Muscle of arm (tissue), 1 donor: ENCODE measurements at regions not wholly inside any gene's neighbourhood (a gene's known extent, or its start where the extent isn't known, plus 50 kb on each side); places are given as distances from the start of the nearest gene placed in this dataset.
"Not testable (repeated sequence)": the region's sequence is repeated elsewhere in the genome, so short reads cannot be mapped to it uniquely, and the experiment has no call there.

Source experiments
- DNase-seq: peaks from one replicate; pipeline ENCODE4 v3.0.0-alpha.2; 2013

DNA sequence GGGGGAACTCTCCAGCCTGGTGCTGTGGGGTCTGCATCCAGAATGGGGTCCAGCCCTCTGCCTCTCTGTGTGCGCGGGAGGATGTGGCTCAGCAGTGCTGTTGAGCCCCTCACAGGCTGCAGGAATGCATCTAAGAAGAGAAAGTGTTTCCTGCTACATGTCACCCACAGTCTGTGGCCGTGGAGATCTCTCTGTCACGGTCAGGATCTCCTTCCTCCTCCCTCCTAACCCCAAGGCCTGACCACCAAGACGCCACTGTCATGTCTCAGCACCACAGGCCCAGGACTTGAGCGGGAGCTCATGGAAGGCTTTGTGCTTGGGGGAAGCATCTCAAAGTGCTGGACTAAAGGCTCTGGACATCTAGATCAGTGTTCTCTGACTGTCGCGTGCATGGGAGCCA is 90.1 kb downstream of the SREK1 start:
- no peak for DNase-seq

DNA sequence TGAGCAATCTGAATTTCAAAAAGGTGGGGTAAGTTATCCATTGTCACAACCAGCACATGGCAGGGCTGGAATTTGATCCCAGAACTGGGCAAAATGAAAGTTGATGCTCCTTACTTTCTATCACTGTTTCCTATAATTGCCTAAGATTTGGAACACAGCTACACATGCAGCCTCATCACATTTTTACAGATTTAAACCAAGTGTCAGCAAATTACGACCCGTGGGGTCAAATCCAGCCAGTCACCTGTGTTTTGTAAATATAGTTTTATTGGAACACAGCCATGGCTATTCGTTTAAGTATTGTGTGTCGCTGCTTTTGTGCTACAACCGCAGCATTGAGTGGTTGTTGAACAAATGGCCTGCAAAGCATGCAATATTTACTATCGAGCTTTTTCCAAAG is 94.3 kb downstream of the SREK1 start:
- DNase-seq: no peak

DNA sequence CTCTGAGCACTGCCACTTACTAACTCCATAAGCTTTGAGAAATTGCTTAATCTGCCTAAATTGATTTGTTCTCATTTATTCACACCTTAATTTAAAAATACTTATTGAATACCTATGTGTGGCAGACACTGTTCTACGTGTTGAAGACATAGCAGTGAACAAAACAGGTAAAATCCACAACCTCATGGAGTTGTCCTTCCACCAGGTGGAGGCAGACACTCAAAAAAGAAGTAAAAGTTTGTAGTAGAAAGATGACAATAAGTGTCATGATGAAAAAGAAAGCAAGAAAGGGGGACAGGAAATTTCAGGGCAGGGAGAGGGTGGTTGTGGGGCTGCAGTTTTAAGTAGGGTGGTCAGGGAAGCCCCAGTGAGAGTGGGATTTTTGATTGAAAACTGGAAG is 94.9 kb downstream of the SREK1 start:
- no peak for DNase-seq

DNA sequence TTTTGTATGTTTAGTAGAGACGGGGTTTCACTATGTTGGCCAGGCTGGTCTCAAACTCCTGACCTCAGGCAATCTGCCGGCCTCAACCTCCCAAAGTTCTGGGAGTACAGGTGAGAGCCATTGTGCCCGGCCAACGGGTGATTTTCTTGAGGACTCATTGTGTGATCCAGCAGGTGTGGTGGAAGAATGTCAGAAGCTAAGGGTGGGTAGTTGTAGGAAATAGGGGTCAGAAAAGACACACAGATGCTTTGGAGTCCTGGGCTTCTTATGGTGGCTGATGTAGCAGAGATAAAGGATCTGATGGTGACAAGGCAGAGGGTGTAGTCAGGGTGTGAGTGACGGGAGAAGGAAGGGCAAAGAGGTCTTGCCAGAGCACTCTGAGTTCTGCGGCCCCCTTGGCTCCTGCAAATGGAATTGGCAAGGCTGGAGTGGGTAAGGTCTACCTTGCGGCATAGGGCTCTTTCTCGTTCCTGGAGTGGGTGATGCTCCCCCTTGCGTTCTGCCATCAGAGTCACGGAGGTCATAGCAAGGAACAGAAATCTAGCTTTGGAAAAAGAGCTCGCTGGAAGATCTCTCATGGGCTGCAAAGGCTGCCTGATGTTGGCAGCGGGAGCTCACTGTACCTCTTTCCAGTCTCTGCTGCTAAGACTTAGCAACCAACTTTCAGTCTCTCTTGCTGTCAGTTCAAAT is 97.2 kb downstream of the SREK1 start:
- no peak for DNase-seq

DNA sequence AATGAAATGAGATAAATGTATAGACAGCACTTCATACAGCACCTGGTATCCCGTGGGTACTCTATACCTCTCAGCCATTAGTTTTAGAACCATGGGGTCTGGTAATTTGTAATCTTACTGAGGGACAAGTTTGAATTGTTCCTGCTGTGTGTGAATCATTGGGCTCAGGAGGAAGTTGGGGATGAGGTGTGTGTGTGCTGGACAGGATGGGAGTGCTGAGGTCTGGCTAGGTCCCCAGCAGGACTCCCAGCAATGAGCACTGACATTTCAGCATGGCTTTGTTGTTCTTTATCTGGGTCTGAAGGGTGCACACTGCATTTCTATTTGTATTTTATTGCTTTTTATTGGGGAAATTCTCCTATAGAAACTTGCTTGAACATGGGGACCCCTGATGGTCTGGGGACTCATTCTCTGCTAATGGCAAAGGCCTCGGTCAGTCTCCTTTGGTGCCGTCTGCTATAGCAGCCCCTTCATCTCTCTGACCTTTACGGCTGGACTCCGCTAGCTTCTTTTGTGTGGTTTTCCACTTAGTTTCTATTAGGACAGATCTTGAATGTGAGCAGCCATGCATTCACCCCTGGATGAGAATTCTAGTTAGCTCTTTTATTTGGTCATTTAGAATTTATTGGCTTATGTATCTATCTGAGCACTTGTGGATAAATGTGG is 98.1 kb downstream of the SREK1 start:
- DNase-seq: no peak

DNA sequence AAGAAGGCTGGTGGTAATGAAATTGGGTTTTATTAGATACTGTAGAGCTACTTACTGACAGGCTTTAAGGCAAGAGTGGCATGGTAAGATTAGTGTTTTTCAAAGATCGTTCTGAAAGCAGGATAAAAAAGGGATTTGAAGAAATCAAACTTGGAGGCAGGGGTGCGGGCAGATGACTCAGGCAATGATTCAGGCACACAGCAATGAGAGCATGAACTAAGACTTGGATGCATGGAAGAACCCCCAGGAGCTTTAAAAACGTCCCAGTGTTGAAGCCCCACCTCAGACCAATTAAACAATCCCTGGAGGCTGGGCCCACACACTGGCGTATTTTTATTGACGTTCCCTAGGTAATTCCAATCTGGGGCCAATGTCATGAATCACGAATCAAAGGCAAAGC is 102.5 kb downstream of the SREK1 start:
- no peak for DNase-seq

DNA sequence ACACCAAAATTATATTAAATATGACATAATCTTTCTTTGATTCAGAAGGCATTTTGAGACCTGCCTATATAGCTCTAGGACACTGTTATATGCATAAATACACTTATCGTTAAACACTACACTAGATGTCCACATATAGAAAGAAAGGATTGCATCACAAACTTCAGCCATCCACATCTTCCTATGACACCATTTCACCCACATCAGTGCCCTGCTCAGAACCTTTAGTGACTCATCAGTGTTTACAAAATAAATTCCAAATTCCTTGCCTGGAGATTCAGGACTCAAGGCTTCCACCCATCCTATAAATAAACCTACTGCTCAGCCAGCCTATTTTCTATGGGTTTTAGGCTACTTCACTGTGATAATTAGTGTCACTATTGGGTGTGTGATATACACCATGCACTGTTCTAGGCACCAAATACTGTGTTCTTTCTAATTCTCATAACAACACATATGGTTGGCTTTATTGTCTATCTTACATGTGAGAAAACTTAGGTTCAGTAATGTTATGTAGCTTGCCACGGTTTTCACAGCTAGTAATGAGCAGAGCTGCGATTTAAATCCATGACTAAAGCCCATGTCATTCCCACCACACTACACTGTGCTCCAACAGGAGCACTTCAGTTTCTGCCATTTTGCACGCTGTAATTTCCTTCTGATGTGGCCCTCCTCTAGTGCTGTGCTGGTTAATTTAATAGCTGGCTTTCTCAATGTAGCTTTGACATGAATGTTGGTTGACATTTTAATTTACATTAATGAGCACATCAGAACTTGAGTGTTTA is 103.3 kb downstream of the SREK1 start:
- DNase-seq: no peak

DNA sequence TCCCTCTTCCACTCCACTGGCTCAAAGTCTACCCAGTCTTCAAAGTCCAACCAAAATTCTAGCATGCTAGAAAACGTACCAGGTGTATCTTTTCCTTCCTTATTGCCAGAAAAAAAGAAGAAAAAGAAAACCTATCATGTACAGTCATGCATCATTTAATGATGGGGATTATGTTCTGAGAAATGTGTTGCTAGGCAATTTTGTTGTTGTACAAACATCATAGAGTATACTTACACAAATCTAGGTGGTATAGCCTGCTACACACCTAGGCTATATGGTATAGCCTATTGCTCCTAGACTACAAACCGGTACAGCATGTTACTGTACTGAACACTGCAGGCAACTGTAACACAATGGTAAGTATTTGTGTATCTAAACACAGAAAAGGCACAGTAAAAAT is 104.8 kb downstream of the SREK1 start:
- DNase-seq: no peak

DNA sequence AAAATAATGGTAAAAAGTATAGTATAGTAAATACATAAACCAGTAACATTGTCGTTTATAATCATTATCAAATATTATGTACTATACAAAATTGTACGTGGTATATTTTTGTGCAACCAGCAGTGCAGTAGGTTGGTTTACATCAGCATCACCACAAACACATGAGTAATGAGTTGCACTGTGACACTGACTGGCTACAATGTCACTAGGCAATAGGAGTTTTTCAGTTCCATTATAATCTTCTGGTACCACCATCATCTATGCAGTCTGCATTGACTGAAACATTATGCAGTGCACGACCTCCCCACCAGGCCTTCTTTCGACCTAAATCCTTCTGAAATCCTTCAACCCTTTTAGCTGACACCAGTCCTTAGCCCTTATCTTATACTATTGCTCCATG is 105.8 kb downstream of the SREK1 start:
- DNase-seq: no peak

DNA sequence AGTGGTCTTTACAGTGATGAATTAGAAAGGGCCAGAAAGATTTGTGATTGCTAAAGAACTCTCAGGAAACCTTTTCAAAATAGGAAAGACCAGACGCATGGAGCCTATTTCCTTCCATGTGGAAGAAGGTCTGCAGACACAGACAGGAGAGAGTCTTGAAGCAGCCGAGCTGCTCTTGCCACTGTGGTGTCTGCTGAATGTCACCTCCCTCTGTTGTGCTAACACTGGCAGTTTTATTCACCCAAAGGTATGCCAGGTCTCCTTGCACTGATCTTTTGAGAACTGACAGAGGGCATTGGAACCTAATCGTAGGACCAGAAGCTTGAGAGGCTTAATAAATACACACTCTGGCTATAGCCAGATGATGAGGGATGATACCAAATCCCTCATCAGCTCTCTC is 108.7 kb downstream of the SREK1 start:
- no peak for DNase-seq

DNA sequence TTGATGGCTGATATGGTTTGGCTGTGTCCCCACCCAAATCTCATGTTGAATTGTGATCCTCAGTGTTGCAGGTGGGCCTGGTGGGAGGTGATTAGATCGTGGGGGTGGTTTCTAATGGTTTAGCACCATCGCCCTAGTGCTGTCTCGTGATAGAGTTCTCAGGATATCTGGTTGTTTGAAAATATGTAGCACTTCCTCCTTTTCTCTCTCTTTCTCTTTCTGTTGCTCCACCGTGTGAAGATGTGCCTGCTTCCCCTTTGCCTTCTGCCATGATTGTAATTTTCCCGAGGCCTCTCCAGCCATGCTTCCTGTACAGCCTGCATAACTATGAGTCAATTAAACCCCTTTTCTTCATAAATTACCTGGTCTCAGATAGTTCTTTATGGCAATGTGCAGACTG is 111.6 kb downstream of the SREK1 start:
- DNase-seq: no peak

DNA sequence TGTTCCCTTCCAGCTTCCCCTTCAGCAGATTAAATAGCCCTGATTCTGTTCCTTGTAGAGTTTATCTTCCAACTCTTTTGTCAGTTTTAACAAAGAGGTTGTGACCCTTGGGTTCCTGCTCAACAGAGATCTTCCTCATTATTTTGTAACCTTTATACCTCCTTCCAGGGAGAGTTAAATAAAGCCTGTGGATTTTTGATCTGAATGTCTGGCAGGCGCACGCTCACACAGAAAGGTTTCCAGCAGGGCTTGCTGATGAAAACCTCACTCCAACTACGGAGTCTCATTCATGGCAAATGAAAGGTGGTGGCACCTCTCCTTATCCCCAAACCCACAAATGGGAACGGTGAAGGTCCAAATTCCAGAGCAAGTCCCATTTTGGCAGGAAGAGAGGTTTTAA is 129.0 kb downstream of the SREK1 start:
- no peak for DNase-seq

DNA sequence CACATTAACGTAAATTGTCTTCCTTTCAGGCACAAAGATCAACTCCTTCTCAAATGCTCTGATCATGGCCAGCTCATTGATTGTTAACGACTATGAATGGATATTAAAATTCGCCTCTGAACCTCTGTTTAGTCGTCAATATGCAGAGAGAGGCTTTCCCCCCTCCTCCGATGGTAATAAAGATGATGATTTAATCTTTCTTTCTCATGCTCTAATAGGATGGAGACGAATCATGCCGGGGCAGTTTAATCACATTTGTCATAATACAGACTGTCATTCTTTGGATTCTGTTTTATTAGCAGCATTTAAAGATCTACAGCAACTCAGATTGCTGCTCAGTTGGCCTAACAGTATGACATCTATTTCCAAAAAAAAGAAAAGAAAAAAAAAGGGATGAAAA is 132.9 kb downstream of the SREK1 start:
- no peak for DNase-seq

DNA sequence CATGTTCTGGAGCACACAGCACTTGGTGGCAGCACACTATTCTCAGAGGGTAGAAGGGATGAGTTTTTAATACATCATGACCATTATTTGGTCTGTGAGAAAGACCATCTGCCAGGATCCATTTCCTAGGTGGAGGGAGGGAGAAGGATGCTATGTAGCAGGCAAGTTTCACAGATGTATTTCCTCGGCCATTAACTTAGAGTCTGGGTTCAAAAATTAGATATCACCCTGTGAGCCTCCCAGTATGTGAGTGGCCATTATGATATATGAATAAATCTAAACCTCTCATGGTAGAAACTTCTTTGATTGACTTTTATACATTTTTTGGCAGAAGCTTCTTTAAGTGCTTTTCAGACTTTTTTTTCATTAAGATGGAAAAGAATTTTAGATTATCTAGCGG is 133.9 kb downstream of the SREK1 start:
- no peak for DNase-seq

DNA sequence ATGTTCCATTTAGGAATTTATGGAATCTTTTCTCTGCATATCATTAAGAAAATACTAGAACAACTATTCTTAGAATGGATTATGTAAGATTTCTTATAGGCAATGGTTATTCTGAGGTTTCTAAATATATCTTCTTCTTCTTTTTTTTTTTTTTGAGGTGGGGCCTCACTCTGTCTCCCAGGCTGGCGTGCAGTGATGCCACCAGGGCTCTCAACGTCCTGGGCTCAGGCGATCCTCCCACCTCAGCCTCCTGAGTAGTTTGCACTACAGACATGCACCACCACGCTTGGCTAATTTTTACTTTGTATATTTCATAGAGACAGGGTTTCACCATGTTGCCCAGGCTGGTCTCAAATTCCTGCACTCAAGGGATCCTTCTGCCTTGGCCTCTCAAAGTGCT is 137.2 kb downstream of the SREK1 start:
- no peak for DNase-seq

DNA sequence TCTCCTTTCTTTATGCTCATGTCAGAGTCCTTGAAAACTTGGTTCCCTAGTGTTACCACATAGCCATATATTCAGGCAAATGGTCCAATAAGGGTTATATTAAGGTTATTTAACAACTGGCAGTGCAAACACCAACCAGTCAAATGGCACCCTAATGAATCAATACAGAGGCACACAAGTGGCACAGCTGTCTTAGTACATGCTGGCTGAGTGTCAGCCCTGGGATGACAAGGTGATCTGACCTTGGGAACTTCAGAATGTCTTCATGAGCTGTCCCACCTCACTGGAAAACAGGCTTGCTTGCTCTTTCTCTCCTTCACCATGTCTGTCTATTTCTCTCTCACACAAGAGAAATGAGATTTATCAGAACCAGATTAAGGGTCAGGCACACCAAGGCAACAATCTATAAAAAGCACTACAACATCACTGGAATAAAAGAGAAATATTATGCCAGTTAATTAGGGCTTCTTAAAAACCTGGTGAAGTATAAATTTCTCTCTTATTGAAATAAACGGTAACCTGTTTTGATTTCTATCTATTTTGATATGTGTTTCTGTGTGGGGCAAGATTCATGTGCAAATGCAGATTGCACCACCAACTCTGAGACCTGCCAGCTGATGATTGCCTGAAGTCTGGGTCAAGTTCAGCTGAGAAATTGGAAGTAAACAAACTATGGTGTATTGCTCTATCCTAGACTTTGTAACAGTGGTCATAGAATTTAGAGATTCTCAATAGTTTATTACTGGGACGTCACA is 140.7 kb downstream of the SREK1 start:
- DNase-seq: no peak

DNA sequence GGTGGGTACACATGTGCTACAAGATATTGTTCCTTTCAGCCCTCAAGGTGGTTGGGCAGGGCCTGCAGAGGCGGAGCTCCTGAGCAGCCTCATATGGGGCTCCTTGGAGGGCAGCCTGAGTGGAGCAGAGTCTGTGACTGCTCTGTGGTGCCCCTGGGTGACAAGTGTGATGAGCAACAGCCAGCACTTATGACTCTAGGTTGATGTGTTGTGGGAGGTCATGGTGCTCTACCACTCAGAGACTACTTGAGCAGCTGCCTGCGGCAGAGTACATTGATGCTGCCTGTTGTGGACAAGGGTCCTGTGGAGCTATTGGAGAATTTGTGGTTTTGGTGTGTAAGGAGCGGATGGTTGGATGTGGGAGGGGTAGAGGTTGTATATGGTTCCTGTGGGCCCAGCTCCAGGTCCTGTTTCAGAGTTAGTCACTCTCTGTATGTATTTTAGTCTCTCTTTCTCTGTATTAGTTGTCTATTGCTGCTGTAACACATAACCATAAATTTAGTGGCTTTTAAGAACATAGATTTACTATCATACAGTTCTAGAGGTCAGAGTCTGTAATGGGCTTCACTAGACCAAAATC is 141.3 kb downstream of the SREK1 start:
- no peak for DNase-seq

DNA sequence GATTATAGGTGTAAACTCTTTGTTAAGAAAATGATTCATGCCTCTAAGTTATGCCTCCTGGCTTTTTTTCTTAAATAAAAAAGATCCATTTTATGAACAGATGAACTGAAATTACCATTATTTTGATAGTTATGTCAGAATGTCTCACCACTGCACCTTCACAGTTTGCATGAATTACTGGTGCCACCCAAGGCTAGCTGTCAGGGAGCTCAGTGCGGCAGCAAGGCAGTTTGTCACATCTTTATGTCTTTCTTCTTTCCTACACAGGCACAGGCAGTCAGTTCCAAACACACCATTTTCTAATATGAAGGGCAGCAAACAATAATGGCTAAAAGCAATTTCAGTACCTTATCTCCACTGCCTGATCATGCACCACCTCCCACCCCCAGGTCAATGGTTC is 147.7 kb downstream of the SREK1 start:
- DNase-seq: no peak

DNA sequence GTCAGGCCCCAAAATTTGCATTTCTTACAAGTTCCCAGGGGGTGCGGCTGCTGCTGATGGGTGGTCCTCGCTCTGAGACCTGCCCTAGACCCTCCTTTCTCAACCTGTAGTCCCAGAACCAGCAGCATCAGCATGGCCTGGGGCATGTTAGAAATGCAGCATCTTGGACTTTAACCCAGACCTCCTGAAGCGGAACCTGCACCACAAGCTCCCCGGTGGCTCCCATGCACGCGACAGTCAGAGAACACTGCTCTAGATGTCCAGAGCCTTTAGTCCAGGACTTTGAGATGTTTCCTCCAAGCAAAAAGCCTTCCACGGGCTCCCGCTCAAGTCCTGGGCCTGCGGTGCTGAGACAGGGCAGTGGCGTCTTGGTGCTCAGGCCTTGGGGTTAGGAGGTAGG is 149.8 kb downstream of the SREK1 start:
- DNase-seq: not testable (repeated sequence)

DNA sequence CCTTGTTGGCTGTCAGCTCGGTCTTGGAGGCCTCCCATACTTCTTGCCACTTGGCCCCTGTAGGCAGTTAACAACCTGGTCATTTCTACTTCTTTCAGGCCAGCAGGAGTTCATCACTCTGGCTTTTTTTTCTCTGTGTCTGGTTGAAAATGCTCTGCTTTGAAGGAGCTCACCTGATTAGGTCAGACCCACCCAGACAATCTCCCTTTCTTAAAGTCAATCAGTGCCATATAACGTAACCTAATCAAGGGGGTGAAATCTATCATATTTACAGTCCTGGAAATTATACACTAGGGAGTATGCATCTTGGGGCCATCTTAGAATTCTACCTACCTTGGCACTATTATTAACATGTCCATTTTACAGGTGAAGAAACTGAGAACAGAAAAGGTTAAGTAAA is 155.4 kb downstream of the SREK1 start:
- DNase-seq: no peak

DNA sequence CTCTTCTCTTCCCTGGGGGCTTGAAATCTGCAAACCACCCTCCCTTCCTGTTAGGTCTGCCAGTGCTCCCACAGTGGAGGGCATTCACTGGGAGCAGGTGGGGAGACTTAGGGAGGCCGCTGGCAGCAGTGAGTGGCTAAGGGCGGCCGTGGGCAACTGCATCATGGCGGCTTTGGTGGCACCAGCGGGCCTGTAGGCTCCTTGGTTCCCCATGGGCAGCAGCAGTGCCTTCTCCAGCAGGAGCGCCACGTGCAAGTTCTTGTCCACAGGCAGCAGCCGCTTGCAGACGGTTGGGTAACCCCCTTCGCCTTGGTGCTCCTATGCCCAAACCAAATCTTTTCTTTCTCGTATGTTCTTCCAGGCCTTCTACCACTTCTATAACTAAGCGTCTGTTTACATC is 158.2 kb downstream of the SREK1 start:
- DNase-seq: no peak
